ENCODE measurements at regions not wholly inside any gene's neighbourhood (a gene's known extent, or its start where the extent isn't known, plus 50 kb on each side); places are given as distances from the start of the nearest gene placed in this dataset.

DNA sequence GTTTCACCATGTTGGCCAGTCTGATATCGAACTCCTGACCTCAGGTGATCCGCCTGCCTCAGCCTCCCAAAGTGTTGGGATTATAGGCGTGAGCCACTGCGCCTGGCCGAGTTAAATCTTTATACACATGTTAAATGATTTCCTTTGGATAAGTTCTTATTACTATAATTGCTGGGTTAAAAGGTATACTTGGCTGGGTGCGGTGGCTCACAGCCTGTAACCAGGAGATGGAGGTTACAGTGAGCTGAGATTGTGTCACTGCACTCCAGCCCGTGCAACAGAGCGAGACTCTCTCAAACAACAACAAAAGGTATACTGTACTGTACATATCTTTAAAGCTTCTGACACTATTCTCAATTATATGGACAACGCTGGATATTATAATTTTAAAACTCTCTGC lies 53.2 kb upstream of the CDK13 start:
- no peak overlapping the region for H3K56ac ChIP-seq (ENCODE audit: insufficient read length, low read depth, low read length)
- H4K8ac ChIP-seq (replicated peaks; ENCODE audit: insufficient read length, low read depth, low read length), result no peak overlapping the region
- H2BK5ac ChIP-seq (ENCODE audit: insufficient read length, low read length), result no peak overlapping the region
- no peak overlapping the region for H3K4ac ChIP-seq (ENCODE audit: low read depth, low read length)
- Mint-ChIP-seq H3K4me1 (peaks cover 0 to 2% of the 10 kb centered on the region in 2 experiments; a peak in 3 of 4 replicates), H3K4me3 (peak overlapping the region; percentile 41 to 43; a peak in 2 of 5 replicates), H3K36me3 (ENCODE audit: insufficient read depth in 1 of 3, low read depth in 3 of 3) (no peaks in the 10 kb centered on the region), H3K27ac (0 out of 7 replicates have a peak overlapping the region, but pooled peaks of 1 of the 3 experiments have one; percentile 49), H3K9me3 (no peaks in the 10 kb centered on the region), H3K27me3 (ENCODE audit: low read depth) (peaks cover 1% of the 10 kb centered on the region; the same call in 1 of the 2 replicates)
- no peak overlapping the region for H2BK20ac ChIP-seq (ENCODE audit: low read depth, low read length, poor library complexity, severe bottlenecking)
- H2BK12ac ChIP-seq (ENCODE audit: insufficient read length, low read depth, low read length), result no peak overlapping the region
- TF ChIP-seq, protein P1, sequence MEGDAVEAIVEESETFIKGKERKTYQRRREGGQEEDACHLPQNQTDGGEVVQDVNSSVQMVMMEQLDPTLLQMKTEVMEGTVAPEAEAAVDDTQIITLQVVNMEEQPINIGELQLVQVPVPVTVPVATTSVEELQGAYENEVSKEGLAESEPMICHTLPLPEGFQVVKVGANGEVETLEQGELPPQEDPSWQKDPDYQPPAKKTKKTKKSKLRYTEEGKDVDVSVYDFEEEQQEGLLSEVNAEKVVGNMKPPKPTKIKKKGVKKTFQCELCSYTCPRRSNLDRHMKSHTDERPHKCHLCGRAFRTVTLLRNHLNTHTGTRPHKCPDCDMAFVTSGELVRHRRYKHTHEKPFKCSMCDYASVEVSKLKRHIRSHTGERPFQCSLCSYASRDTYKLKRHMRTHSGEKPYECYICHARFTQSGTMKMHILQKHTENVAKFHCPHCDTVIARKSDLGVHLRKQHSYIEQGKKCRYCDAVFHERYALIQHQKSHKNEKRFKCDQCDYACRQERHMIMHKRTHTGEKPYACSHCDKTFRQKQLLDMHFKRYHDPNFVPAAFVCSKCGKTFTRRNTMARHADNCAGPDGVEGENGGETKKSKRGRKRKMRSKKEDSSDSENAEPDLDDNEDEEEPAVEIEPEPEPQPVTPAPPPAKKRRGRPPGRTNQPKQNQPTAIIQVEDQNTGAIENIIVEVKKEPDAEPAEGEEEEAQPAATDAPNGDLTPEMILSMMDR (conservative IDR thresholded peaks at IDR 0.05), result no peak
- H3T11ph ChIP-seq (ENCODE audit: low read length), result no peak overlapping the region
- H2BK15ac ChIP-seq (ENCODE audit: low read depth, low read length), result no peak overlapping the region
- H3K4me1 ChIP-seq (ENCODE audit: insufficient read depth, low read length), result no peaks in the 10 kb centered on the region
- no CpG with 5 or more reads among the region's 9 CpGs for WGBS (ENCODE audit: extremely low coverage, insufficient read length, low lambda C conversion rate)
- H3K14ac ChIP-seq (ENCODE audit: insufficient read depth, low read length), result no peak overlapping the region
- no peak overlapping the region for H2AFZ ChIP-seq (ENCODE audit: low read length)
- H3K18ac ChIP-seq (ENCODE audit: insufficient read length, low read depth, low read length), result no peak overlapping the region
- H4K91ac ChIP-seq (ENCODE audit: insufficient read length, low read depth, low read length), result no peak overlapping the region
- H3K4me2 ChIP-seq (ENCODE audit: insufficient read depth, insufficient read length, low read length), result no peak overlapping the region
- H3K27ac ChIP-seq (ENCODE audit: insufficient read length, low read depth, low read length), result no peak overlapping the region
- H3K79me2 ChIP-seq (ENCODE audit: insufficient read depth, low read length), result no peaks in the 10 kb centered on the region
- no peak overlapping the region for H4K5ac ChIP-seq (ENCODE audit: insufficient read length, low read depth, low read length)
- no peak overlapping the region for H2BK120ac ChIP-seq (ENCODE audit: low read depth, low read length, poor library complexity, severe bottlenecking)
- H3K9me3 ChIP-seq (ENCODE audit: control insufficient read depth, low read depth, low read length), result no peaks in the 10 kb centered on the region
- H4K20me1 ChIP-seq (ENCODE audit: control insufficient read depth, insufficient read depth, insufficient read length), result no peaks in the 10 kb centered on the region
- no peak overlapping the region for H3K23ac ChIP-seq (ENCODE audit: insufficient read length, low read depth, low read length)
- H2AK5ac ChIP-seq (ENCODE audit: insufficient read length, low read length), result no peak overlapping the region
- H3K23me2 ChIP-seq (ENCODE audit: insufficient read length, low read depth, low read length, poor library complexity, severe bottlenecking), result no peaks in the 10 kb centered on the region
- DNase-seq, result no peak
- H3K79me1 ChIP-seq (ENCODE audit: insufficient read depth, low read depth, low read length, poor library complexity, severe bottlenecking), result no peaks in the 10 kb centered on the region
- H3K9ac ChIP-seq (ENCODE audit: extremely low read depth, insufficient read length, low read length), result no peak overlapping the region
- H3K27me3 ChIP-seq (ENCODE audit: insufficient read depth, low read length), result no peaks in the 10 kb centered on the region
